ENCODE measurements at regions not wholly inside any gene's neighbourhood (a gene's known extent, or its start where the extent isn't known, plus 50 kb on each side); places are given as distances from the start of the nearest gene placed in this dataset.
"Not testable (repeated sequence)": the region's sequence is repeated elsewhere in the genome, so short reads cannot be mapped to it uniquely, and the experiment has no call there.

- Histone ChIP-seq H3K27me3 (no peaks in the 10 kb centered on the region), H3K36me3 (no peaks in the 10 kb centered on the region), H3K9me3 (peaks cover 0 to 11% (median 0%) of the 10 kb centered on the region in 3 donors), H3K4me3 (no peak overlapping the region), H3K27ac (no peak overlapping the region), H3K4me1 (no peaks in the 10 kb centered on the region)
- DNase-seq: no peak
- intact Hi-C loops (cut with DNase I): no loop called here
- TF ChIP-seq POLR2A (IDR thresholded peaks at IDR 0.05): no peak
- TF ChIP-seq CTCF (IDR thresholded peaks at IDR 0.05): no peak
Observed at GRCh38 chr19:31483226-31483857, 134.1 kb upstream of the TSHZ3 start.

DNA sequence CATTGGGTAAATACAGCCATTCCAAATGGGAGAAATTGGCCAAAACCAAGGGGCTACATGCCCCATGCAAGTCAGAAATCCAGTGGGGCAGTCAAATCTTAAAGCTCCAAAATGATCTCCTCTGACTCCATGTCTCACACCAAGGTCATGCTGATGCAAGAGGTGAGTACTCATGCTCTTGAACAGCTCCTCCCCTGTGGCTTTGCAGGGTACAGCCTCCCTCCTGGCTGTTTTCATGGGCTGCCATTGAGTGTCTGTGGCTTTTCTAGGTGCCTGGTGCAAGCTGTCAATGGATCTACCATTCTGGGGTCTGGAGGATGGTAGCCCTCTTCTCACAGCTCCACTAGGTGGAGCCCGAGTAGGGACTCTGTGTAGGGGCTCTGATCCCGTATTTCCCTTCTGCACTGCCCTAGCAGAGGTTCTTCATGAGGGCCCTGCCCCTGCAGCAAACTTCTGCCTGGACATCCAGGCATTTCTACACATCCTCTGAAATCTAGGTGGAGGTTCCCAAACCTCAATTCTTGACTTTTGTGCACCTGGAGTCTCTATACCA is 135.7 kb upstream of the TSHZ3 start:
- H3K4me3 ChIP-seq; H3K36me3 ChIP-seq; intact Hi-C loops (cut with DNase I); H3K27me3 ChIP-seq; DNase-seq; H3K27ac ChIP-seq; H3K4me1 ChIP-seq: not testable (repeated sequence)
- WGBS, 2 donors: 40 to 58% methylated on average over 2 of the region's 2 CpGs
- peaks cover 0 to 11% (median 0%) of the 10 kb centered on the region in 3 donors for H3K9me3 ChIP-seq

GRCh38 chr19:31485472-31485871 is 136.2 kb upstream of the TSHZ3 start:
- no peaks in the 10 kb centered on the region for H3K4me1 ChIP-seq
- no peaks in the 10 kb centered on the region for H3K36me3 ChIP-seq
- no peak overlapping the region for H3K27ac ChIP-seq
- no peak for TF ChIP-seq CTCF (IDR thresholded peaks at IDR 0.05)
- TF ChIP-seq POLR2A (IDR thresholded peaks at IDR 0.05): no peak
- H3K27me3 ChIP-seq: no peaks in the 10 kb centered on the region
- peaks cover 0 to 11% (median 0%) of the 10 kb centered on the region in 3 donors for H3K9me3 ChIP-seq
- no peak for DNase-seq
- intact Hi-C loops (cut with DNase I): no loop called here
- 40 to 53% methylated on average over 2 of the region's 2 CpGs for WGBS, 2 donors
- no peak overlapping the region for H3K4me3 ChIP-seq

GRCh38 chr19:31491242-31491641 is 142.0 kb upstream of the TSHZ3 start:
- TF ChIP-seq CTCF (IDR thresholded peaks at IDR 0.05): no peak
- no peak for TF ChIP-seq POLR2A (IDR thresholded peaks at IDR 0.05)
- Histone ChIP-seq H3K9me3 (no peaks in the 10 kb centered on the region), H3K27me3 (no peaks in the 10 kb centered on the region), H3K4me3 (no peak overlapping the region), H3K4me1 (no peaks in the 10 kb centered on the region), H3K36me3 (no peaks in the 10 kb centered on the region), H3K27ac (no peak overlapping the region)
- DNase-seq: no peak
- intact Hi-C loops (cut with DNase I): no loop called here
- 62 to 80% methylated on average over 4 of the region's 4 CpGs for WGBS, 2 donors

DNA sequence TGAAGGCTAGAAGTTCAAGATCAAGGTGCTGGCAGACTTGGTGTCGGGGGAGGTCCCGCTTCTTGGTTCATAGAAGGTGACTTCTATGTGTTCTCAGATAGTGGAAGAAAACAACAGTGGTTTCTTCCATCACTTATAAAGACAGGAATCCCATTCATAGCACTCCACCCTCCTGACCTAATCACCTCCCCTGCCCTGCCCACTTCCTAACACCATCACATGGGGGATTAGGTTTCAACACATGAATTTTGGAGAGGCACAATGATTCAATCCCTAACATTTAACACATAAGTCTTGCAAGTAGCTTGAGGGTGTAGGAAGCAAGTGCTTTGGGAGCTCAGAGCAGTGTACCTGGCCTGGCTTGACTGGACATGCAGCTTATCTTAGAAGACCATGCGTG is 142.8 kb upstream of the TSHZ3 start:
- H3K27me3 ChIP-seq: no peaks in the 10 kb centered on the region
- no peaks in the 10 kb centered on the region for H3K36me3 ChIP-seq
- H3K27ac ChIP-seq: no peak overlapping the region
- H3K4me1 ChIP-seq: no peaks in the 10 kb centered on the region
- TF ChIP-seq CTCF (IDR thresholded peaks at IDR 0.05) (no peak), POLR2A (IDR thresholded peaks at IDR 0.05) (no peak)
- no peaks in the 10 kb centered on the region for H3K9me3 ChIP-seq
- no peak overlapping the region for H3K4me3 ChIP-seq
- no peak for DNase-seq
- intact Hi-C loops (cut with DNase I): no loop called here
- 81 to 88% methylated on average over 2 of the region's 3 CpGs for WGBS, 2 donors

- intact Hi-C loops (cut with DNase I): no loop called here
- no peak overlapping the region for H3K27ac ChIP-seq
- H3K4me1 ChIP-seq: no peaks in the 10 kb centered on the region
- H3K36me3 ChIP-seq: no peaks in the 10 kb centered on the region
- DNase-seq: no peak
- no peak for TF ChIP-seq CTCF (IDR thresholded peaks at IDR 0.05)
- no peak for TF ChIP-seq POLR2A (IDR thresholded peaks at IDR 0.05)
- H3K27me3 ChIP-seq: no peaks in the 10 kb centered on the region
- H3K4me3 ChIP-seq: no peak overlapping the region
- WGBS, 2 donors: 81 to 85% methylated on average over 13 of the region's 13 CpGs
- H3K9me3 ChIP-seq: no peaks in the 10 kb centered on the region
Observed at GRCh38 chr19:31496076-31496475, 146.8 kb upstream of the TSHZ3 start.
